Colonic mucosa (tissue), 4 donors: ENCODE measurements at regions not wholly inside any gene's neighbourhood (a gene's known extent, or its start where the extent isn't known, plus 50 kb on each side); places are given as distances from the start of the nearest gene placed in this dataset.
"Not testable (repeated sequence)": the region's sequence is repeated elsewhere in the genome, so short reads cannot be mapped to it uniquely, and the experiment has no call there.

Source experiments
- DNase-seq: peaks from one replicate; pipeline ENCODE4 v3.0.0-alpha.2; 2020
- H3K27ac ChIP-seq: fragments of 200-600 bp; one replicate; pipeline ENCODE4 v1.8.0; 2021
- H3K27me3 ChIP-seq: fragments of 200-600 bp; one replicate; pipeline ENCODE4 v1.8.0; 2021
- H3K36me3 ChIP-seq: fragments of 200-600 bp; one replicate; pipeline ENCODE4 v1.8.0; 2021
- H3K4me1 ChIP-seq: fragments of 200-600 bp; one replicate; pipeline ENCODE4 v1.8.0; 2021; ENCODE audit warnings: mild to moderate bottlenecking
- H3K4me3 ChIP-seq: fragments of 200-600 bp; one replicate; pipeline ENCODE4 v1.8.0; 2021
- H3K9ac ChIP-seq, 2 donors: one replicate each; pipeline ENCODE4 v1.7.0; 2013; ENCODE audit warnings: control low read depth in 2 of 2, low read depth in 2 of 2, low read length in 2 of 2
- H3K9me3 ChIP-seq: fragments of 200-600 bp; one replicate; pipeline ENCODE4 v1.8.0; 2021
- CTCF ChIP-seq: fragments of 200-600 bp; IDR thresholded peaks from one replicate; pipeline ENCODE4 v1.8.0; 2022; ENCODE audit warnings: antibody characterized with exemption, mild to moderate bottlenecking
- intact Hi-C: fragments of 100-400 bp; cut with DNase I; formaldehyde crosslinking; loops from one replicate; pipeline ENCODE4 v1.14.1; 2022
- donor health status: healthy.
- donor health status: DM: no; HTN: no; CAD: no.
- donor health status: DM: no; HTN: no; CAD: no.

- no peaks in the 10 kb centered on the region for H3K9me3 ChIP-seq
- H3K9ac ChIP-seq: no peak overlapping the region
- H3K27me3 ChIP-seq: no peaks in the 10 kb centered on the region
- DNase-seq: no peak
- no peak for TF ChIP-seq CTCF
- no peaks in the 10 kb centered on the region for H3K36me3 ChIP-seq
- intact Hi-C loops: no loop called here
- H3K4me3 ChIP-seq: no peak overlapping the region
- H3K27ac ChIP-seq: no peak overlapping the region
- no peaks in the 10 kb centered on the region for H3K4me1 ChIP-seq
Observed at GRCh38 chr17:77558846-77559626, 399.5 kb upstream of the TNRC6C start.

- TF ChIP-seq CTCF: no peak
- Histone ChIP-seq H3K4me3 (no peak overlapping the region), H3K4me1 (no peaks in the 10 kb centered on the region), H3K9ac (no peak overlapping the region), H3K27ac (no peak overlapping the region), H3K27me3 (no peaks in the 10 kb centered on the region), H3K9me3 (no peaks in the 10 kb centered on the region), H3K36me3 (no peaks in the 10 kb centered on the region)
- intact Hi-C loops: no loop called here
- DNase-seq: peak; percentile 45
Observed at GRCh38 chr17:77560381-77560780, 398.1 kb upstream of the TNRC6C start.

GRCh38 chr17:77560841-77561240 is 397.7 kb upstream of the TNRC6C start:
- DNase-seq: no peak
- H3K9me3 ChIP-seq: no peaks in the 10 kb centered on the region
- intact Hi-C loops: no loop called here
- no peaks in the 10 kb centered on the region for H3K36me3 ChIP-seq
- H3K9ac ChIP-seq: no peak overlapping the region
- H3K4me3 ChIP-seq: no peak overlapping the region
- H3K27ac ChIP-seq: no peak overlapping the region
- H3K4me1 ChIP-seq: no peaks in the 10 kb centered on the region
- H3K27me3 ChIP-seq: no peaks in the 10 kb centered on the region
- no peak for TF ChIP-seq CTCF

- H3K27ac ChIP-seq, DNase-seq: not testable (repeated sequence)
Observed at GRCh38 chr17:77562361-77562760, 396.1 kb upstream of the TNRC6C start.

GRCh38 chr17:77563439-77564102 is 394.9 kb upstream of the TNRC6C start:
- H3K9ac ChIP-seq: no peak overlapping the region
- intact Hi-C loops: no loop called here
- H3K27ac ChIP-seq: no peak overlapping the region
- no peaks in the 10 kb centered on the region for H3K36me3 ChIP-seq
- no peaks in the 10 kb centered on the region for H3K9me3 ChIP-seq
- no peak overlapping the region for H3K4me3 ChIP-seq
- no peak for TF ChIP-seq CTCF
- H3K27me3 ChIP-seq: no peaks in the 10 kb centered on the region
- H3K4me1 ChIP-seq: no peaks in the 10 kb centered on the region
- DNase-seq: no peak

More at GRCh38 chr17:77562361-77562760, 396.1 kb upstream of the TNRC6C start:
- H3K27me3 ChIP-seq, H3K36me3 ChIP-seq, H3K9ac ChIP-seq, H3K4me1 ChIP-seq, H3K4me3 ChIP-seq, H3K9me3 ChIP-seq, intact Hi-C loops: not testable (repeated sequence)
